ENCODE measurements at regions not wholly inside any gene's neighbourhood (a gene's known extent, or its start where the extent isn't known, plus 50 kb on each side); places are given as distances from the start of the nearest gene placed in this dataset.

GRCh38 chr13:99075268-99076191, 97.7 kb upstream of the DOCK9 start:
- no peak for DNase-seq (ENCODE audit: low spot score)
- Histone ChIP-seq H2AFZ (no peak overlapping the region), H3K79me2 (peaks cover 7% of the 10 kb centered on the region), H3K4me2 (no peak overlapping the region), H3K4me1 (ENCODE audit: insufficient read depth) (peaks cover 15% of the 10 kb centered on the region), H4K20me1 (ENCODE audit: insufficient read depth, poor library complexity, severe bottlenecking) (no peaks in the 10 kb centered on the region), H3K27ac (no peak overlapping the region), H3K9me2 (replicated peaks; ENCODE audit: insufficient read depth) (no peaks in the 10 kb centered on the region), H3K9me3 (ENCODE audit: low read depth) (no peaks in the 10 kb centered on the region), H3K36me3 (replicated peaks; ENCODE audit: insufficient read depth, low read depth) (no peaks in the 10 kb centered on the region), H3K27me3 (no peaks in the 10 kb centered on the region), H3K4me3 (no peak overlapping the region)
- TF ChIP-seq EZH2phosphoT487 (IDR thresholded peaks at IDR 0.05; ENCODE audit: low read depth, severe bottlenecking, unreplicated experiment) (no peak), EZH2 (IDR thresholded peaks at IDR 0.05; ENCODE audit: borderline replicate concordance) (no peak), CTCF (IDR thresholded peaks at IDR 0.05; ENCODE audit: poor library complexity) (no peak)
- WGBS (ENCODE audit: low lambda C conversion rate, missing lambda C conversion rate): 87% methylated on average over 1 of the region's 1 CpG

- Histone ChIP-seq H3K79me2 (peaks cover 18% of the 10 kb centered on the region), H3K4me3 (no peak overlapping the region), H3K36me3 (replicated peaks; ENCODE audit: insufficient read depth, low read depth) (no peaks in the 10 kb centered on the region), H3K9me3 (ENCODE audit: low read depth) (no peaks in the 10 kb centered on the region), H2AFZ (no peak overlapping the region), H3K4me2 (peak overlapping the region; percentile 28), H4K20me1 (ENCODE audit: insufficient read depth, poor library complexity, severe bottlenecking) (no peaks in the 10 kb centered on the region), H3K27me3 (no peaks in the 10 kb centered on the region), H3K9me2 (replicated peaks; ENCODE audit: insufficient read depth) (no peaks in the 10 kb centered on the region), H3K27ac (peak overlapping the region; percentile 3), H3K4me1 (ENCODE audit: insufficient read depth) (peaks cover 15% of the 10 kb centered on the region)
- DNase-seq (ENCODE audit: low spot score): no peak
- TF ChIP-seq EZH2phosphoT487 (IDR thresholded peaks at IDR 0.05; ENCODE audit: low read depth, severe bottlenecking, unreplicated experiment): no peak
- no peak for TF ChIP-seq CTCF (IDR thresholded peaks at IDR 0.05; ENCODE audit: poor library complexity)
- TF ChIP-seq EZH2 (IDR thresholded peaks at IDR 0.05; ENCODE audit: borderline replicate concordance): no peak
- WGBS (ENCODE audit: low lambda C conversion rate, missing lambda C conversion rate): 76% methylated on average over 8 of the region's 8 CpGs
These were observed 100.3 kb upstream of the DOCK9 start for GRCh38 chr13:99078017-99078771.

GRCh38 chr13:99080131-99080530, 102.3 kb upstream of the DOCK9 start:
- Histone ChIP-seq H3K4me2 (no peak overlapping the region), H2AFZ (no peak overlapping the region), H3K9me2 (replicated peaks; ENCODE audit: insufficient read depth) (no peaks in the 10 kb centered on the region), H4K20me1 (ENCODE audit: insufficient read depth, poor library complexity, severe bottlenecking) (no peaks in the 10 kb centered on the region), H3K27ac (no peak overlapping the region), H3K36me3 (replicated peaks; ENCODE audit: insufficient read depth, low read depth) (no peaks in the 10 kb centered on the region), H3K27me3 (peaks cover 4% of the 10 kb centered on the region), H3K9me3 (ENCODE audit: low read depth) (no peaks in the 10 kb centered on the region), H3K4me3 (no peak overlapping the region), H3K79me2 (peaks cover 24% of the 10 kb centered on the region), H3K4me1 (ENCODE audit: insufficient read depth) (peaks cover 17% of the 10 kb centered on the region)
- TF ChIP-seq EZH2phosphoT487 (IDR thresholded peaks at IDR 0.05; ENCODE audit: low read depth, severe bottlenecking, unreplicated experiment): no peak
- TF ChIP-seq CTCF (IDR thresholded peaks at IDR 0.05; ENCODE audit: poor library complexity): no peak
- TF ChIP-seq EZH2 (IDR thresholded peaks at IDR 0.05; ENCODE audit: borderline replicate concordance): no peak
- no peak for DNase-seq (ENCODE audit: low spot score)
- WGBS (ENCODE audit: low lambda C conversion rate, missing lambda C conversion rate): 97% methylated on average over 2 of the region's 2 CpGs

Measured in hepatocyte (in vitro differentiated cells).